ENCODE measurements at regions not wholly inside any gene's neighbourhood (a gene's known extent, or its start where the extent isn't known, plus 50 kb on each side); places are given as distances from the start of the nearest gene placed in this dataset.

DNA sequence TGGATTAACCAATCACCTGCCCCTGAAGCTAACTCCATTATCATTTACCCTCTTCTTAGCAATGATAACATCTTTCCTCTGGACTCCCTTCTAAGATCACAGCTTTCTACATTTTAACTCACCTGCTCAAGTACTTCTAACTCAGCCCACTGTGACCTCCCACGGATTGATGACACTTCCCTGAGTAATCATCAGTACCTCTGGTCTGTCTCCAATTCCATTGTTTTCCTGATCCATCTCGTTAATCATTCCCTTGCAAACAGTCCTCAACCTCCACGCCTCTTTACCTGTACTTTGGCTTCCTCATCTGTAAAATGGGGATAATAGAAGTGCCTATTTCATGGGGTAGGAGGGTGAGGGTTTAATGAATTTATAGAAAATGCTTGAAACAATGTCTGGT lies 195.3 kb upstream of the APP start:
- TF ChIP-seq, protein P1, sequence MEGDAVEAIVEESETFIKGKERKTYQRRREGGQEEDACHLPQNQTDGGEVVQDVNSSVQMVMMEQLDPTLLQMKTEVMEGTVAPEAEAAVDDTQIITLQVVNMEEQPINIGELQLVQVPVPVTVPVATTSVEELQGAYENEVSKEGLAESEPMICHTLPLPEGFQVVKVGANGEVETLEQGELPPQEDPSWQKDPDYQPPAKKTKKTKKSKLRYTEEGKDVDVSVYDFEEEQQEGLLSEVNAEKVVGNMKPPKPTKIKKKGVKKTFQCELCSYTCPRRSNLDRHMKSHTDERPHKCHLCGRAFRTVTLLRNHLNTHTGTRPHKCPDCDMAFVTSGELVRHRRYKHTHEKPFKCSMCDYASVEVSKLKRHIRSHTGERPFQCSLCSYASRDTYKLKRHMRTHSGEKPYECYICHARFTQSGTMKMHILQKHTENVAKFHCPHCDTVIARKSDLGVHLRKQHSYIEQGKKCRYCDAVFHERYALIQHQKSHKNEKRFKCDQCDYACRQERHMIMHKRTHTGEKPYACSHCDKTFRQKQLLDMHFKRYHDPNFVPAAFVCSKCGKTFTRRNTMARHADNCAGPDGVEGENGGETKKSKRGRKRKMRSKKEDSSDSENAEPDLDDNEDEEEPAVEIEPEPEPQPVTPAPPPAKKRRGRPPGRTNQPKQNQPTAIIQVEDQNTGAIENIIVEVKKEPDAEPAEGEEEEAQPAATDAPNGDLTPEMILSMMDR (IDR thresholded peaks at IDR 0.05 in 4 of 5, conservative IDR thresholded peaks at IDR 0.05 in 1 of 5) = no peak
- TF ChIP-seq POLR2A (IDR thresholded peaks at IDR 0.05) = no peak
